GM21619 (cell line): ENCODE measurements at regions not wholly inside any gene's neighbourhood (a gene's known extent, or its start where the extent isn't known, plus 50 kb on each side); places are given as distances from the start of the nearest gene placed in this dataset.

Source experiments
- ATAC-seq: cut with Tn5 transposase; IDR thresholded peaks from one replicate; pipeline ENCODE4 v1.9.1; 2021; ENCODE audit not compliant: unreplicated experiment

DNA sequence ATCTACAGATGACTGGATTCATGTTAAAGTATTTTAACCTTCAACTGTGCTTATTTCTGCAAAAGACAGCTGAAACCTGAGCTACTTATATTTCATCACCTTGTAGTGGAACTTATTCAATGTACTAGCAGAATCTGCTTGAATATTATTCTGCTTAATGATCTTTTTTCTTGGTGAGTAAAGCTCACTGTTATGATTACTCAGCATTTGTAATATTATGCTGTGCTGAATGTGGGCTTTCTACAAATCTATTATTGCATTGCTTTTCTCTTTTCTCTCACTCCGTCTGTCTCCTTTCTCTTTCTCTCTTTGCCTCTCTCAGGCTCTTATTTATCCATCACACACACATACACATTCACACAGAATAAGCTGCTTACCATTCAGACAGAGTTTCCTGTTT lies 98.7 kb upstream of the TMEM196 start:
- ATAC-seq, result no peak

DNA sequence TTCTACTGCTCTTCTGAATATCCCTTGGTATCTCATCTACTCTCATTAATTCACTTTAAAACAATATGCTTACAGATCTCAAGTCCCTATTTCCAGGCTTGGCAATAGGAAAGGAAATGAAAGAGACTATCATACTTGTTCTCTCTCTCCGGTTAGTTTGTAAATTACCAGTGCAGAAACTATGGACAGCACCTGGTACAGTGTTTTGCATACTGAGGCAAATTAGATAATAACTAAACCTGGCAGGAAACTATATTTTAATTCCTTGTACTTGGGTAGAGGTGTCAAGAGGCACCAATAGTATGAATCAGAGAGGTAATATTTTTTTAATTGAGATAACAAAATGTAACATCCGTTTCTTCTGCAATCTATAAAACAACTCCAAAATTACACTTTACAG lies 97.7 kb upstream of the TMEM196 start:
- ATAC-seq, result peak; percentile 51

DNA sequence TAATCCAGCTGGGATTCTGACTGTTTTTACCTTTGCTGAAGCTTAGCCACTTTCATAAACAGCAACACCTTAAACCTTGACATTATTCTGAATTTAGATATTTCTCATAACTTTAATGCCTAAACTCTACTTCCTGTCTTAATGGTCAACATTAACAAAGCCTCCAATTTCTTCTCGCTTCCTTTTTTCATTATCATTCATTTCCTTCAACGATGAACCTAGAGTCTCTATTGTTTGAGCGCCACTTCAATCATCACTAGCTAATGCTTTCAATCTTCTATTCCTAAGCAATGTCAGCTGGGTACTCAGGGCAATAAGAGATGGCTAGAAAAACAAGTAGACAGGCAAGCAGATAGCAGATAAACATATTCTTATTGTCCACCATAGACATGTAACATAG lies 96.6 kb upstream of the TMEM196 start:
- peak; percentile 76 for ATAC-seq

DNA sequence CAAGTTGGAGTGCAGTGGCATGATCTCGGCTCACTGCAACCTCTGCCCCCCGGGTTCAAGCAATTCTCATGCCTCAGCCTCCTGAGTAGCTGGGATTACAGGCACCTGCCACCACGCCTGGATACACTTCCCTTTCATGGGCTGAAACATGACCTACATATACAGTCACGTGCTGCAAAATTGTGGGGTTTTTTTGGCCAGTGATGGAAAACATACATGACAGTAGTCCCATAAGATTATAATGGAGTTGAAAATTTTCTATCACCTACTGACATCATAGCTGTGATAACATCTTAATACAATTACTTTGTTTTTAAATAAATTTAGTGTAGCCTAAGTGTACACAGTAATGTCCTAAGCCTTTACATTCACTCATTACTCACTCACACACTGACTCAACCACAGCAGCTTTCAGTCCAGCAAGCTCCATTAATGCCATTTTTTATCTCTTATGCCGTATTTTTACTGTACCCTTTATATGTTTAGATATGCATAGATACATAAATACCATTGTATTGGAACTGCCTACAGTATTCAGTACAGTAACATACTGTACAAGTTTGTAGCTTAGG lies 79.9 kb upstream of the TMEM196 start:
- no peak for ATAC-seq

DNA sequence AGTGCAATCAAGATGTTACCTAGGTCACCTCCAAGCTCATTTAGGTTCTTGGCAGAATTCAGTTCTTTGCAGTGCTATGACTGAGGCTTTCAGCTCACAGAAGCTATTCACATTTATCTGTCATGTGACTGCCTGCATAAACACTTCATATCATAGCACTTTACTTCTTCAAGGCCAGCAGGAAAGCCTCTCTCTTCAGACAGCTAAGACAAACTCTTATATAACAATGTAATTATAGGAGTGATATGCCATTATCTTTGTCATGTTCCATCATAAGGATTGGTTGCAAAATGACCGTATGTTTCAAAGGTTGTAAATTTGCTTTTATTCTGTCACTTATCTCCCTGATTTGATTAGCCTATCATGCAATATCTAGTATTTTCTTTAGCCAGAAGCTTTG lies 78.8 kb upstream of the TMEM196 start:
- no peak for ATAC-seq

DNA sequence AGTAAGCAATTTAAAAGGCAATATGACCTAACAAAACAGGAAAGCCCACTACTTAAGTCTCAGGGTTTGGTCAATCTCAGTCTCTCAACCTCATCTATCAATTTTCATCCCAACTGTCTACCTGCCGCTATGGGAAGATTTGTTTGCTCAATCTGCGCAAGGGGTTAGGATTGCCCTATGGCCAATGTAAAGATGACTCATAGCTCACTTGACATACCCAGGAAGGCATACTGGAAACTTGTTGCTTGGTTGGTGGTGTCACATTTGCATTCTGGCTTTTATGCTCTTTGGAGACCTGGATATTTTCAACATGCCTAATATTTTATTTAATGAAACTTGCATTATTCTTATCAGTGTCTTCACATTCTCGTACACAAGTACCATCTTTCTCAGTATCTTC lies 78.1 kb upstream of the TMEM196 start:
- no peak for ATAC-seq

DNA sequence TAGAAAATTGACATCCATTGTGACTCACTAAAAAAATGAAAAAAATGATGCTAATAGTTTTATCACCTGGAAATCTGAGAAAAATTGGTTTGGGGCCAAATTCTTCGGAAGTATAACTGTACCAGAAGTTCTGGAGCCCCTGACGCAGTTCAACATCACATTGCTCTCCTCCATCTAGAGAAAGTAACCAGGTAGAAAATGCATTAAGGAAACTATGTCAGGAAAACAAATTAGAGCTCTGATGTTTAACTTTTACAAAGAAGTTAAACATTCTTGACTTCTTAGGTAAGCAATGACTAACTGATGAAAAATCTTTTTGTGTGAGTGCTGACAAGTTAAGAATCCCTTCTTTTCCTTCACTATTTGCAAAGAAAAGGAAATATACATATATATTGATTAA lies 61.1 kb upstream of the TMEM196 start:
- ATAC-seq, result no peak

DNA sequence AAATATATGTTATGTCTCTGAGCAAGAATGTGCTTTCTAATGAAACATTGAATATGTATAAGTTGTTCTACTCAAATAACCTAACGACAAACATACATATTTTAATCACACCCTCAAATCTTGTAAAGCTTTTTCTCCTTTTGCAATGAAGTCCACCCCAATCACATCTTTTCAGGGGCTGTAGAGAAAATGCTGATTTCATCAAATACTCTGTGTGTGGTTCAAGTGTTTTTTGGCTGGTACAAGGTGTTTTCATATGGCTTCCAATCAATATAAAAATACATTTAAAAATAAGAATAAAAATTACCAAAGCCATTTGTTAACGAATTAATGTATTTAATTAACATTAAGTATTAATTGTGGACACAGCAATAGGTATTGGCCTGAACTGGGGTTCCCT lies 57.2 kb upstream of the TMEM196 start:
- no peak for ATAC-seq
